Heart right ventricle (tissue), 16 donors: ENCODE measurements at regions not wholly inside any gene's neighbourhood (a gene's known extent, or its start where the extent isn't known, plus 50 kb on each side); places are given as distances from the start of the nearest gene placed in this dataset.
A peak's percentile ranks its signal among the peaks of the same experiment; 100 is the strongest.

Source experiments
- ATAC-seq, 8 donors: fragments of 200-7000 bp; cut with Tn5 transposase; one replicate each; pipeline ENCODE4 v1.9.1; 2020; ENCODE audit warnings: mild to moderate bottlenecking in 8 of 8, moderate library complexity in 8 of 8, moderate number of reproducible peaks in 1 of 8
- DNase-seq, 2 donors: peaks; one replicate each; pipeline ENCODE4 v3.0.0-alpha.2; 2020
- H3K27ac ChIP-seq, 10 donors: fragments of 200-600 bp; sonication (generic) in 2 of 10; one replicate each; pipeline versions ENCODE4 v1.5.0 to v1.8.0; 2020 to 2022; ENCODE audit warnings: mild to moderate bottlenecking in 3 of 10
- H3K27me3 ChIP-seq, 7 donors: fragments of 200-600 bp; one replicate each; pipeline ENCODE4 v1.8.0; 2021 to 2022; ENCODE audit warnings: mild to moderate bottlenecking in 2 of 7
- H3K36me3 ChIP-seq, 9 donors: fragments of 200-600 bp; sonication (generic) in 1 of 9; one replicate each; pipeline versions ENCODE4 v1.5.0 to v1.8.0; 2020 to 2022; ENCODE audit warnings: mild to moderate bottlenecking in 2 of 9
- H3K4me1 ChIP-seq, 9 donors: fragments of 200-600 bp; sonication (generic) in 1 of 9; one replicate each; pipeline versions ENCODE4 v1.5.0 to v1.8.0; 2020 to 2022; ENCODE audit warnings: mild to moderate bottlenecking in 4 of 9
- H3K4me3 ChIP-seq, 10 donors: fragments of 200-600 bp; sonication (generic) in 2 of 10; one replicate each; pipeline versions ENCODE4 v1.5.0 to v1.8.0; 2020 to 2022; ENCODE audit warnings: mild to moderate bottlenecking in 7 of 10, moderate library complexity in 2 of 10
- H3K9me3 ChIP-seq, 11 donors: fragments of 200-600 bp in 10 of 11; sonication (generic) in 2 of 11; one replicate each; pipeline versions ENCODE4 v1.5.0 to v1.8.0; 2013 to 2022; ENCODE audit warnings: mild to moderate bottlenecking in 2 of 11, control low read depth in 1 of 11, moderate library complexity in 1 of 11
- CTCF ChIP-seq, 9 donors: fragments of 200-600 bp; sonication (generic) in 2 of 9; IDR thresholded peaks; one replicate each; pipeline versions ENCODE4 v1.5.0 to v1.8.0; 2021 to 2022; ENCODE audit warnings: antibody characterized with exemption in 9 of 9, mild to moderate bottlenecking in 5 of 9, moderate library complexity in 1 of 9
- WGBS, 2 donors: extraction: QIAGEN DNeasy Blood & Tissue Kit; methylation state at CpG; one replicate each; pipeline ENCODE4 v1.1.7; 2013; ENCODE audit warnings: inconsistent platforms in 1 of 2; 5-methylcytosine and 5-hydroxymethylcytosine counted together
- intact Hi-C, 10 donors: fragments of 100-400 bp; cut with DNase I; formaldehyde crosslinking; loops; one replicate each; pipeline versions ENCODE4 v1.11.1 to v1.14.2; 2022
- donor health status: Arrhythmogenic right ventricular cardiomyopathy.
- donor health status: ischemic (EF 13 %, LVEDD 7.1; RV severe dilation, severe dysfunction).
- donor health status: healthy with polysubstance abuse.
- donor health status: DM: no; HTN: yes; CAD: no.
- donor health status: DM: no; HTN: no; CAD: no.
- donor health status: ischemic (EF 25% LVEDD 6.9; RV normal size, moderate dysfunction).
- donor health status: ischemic (EF 25% LVEDD 5.7; RV mildly dilated, moderate dysfunction).
- donor health status: healthy.
- donor health status: DM: yes; HTN: yes; CAD: no.
- donor health status: Ischemic cardiomyopathy.
- donor health status: ischemic (EF 35%, LVEDD 5.7; RV mildly dilated, moderate dysfunction).
- donor health status: nonischemic (EF 11% LVEDD 7.7; RV severe dilation, severe dysfunction).
- donor health status: DM: yes; HTN: yes; CAD: no.
- donor health status: PGD.
- donor health status: ischemic (EF 29% LVEDD 5.4; RV normal size, mild dysfunction).
- donor health status: nonischemic (EF 23%, LVEDD 6.1; RV moderate dilation, normal function).

- no peak overlapping the region for H3K27ac ChIP-seq
- no peaks in the 10 kb centered on the region for H3K27me3 ChIP-seq
- WGBS, 2 donors, result 84 to 85% methylated on average over 3 of the region's 3 CpGs
- no peak for ATAC-seq
- H3K36me3 ChIP-seq, result no peaks in the 10 kb centered on the region
- DNase-seq, result no peak
- no peak for TF ChIP-seq CTCF (IDR thresholded peaks at IDR 0.05)
- H3K4me1 ChIP-seq, result peaks cover 0 to 12% (median 9%) of the 10 kb centered on the region in 9 donors
- intact Hi-C loops, result loop anchor here (5.0 to 10.0 kb wide), 6 partner anchors 275 to 637 kb away; partner anchors contain the start of gene KIT (in 1 of the 10)
- no peaks in the 10 kb centered on the region for H3K9me3 ChIP-seq
- no peak overlapping the region for H3K4me3 ChIP-seq
Measured at GRCh38 chr4:54959651-54960116, 165.7 kb downstream of the KDR start.

DNA sequence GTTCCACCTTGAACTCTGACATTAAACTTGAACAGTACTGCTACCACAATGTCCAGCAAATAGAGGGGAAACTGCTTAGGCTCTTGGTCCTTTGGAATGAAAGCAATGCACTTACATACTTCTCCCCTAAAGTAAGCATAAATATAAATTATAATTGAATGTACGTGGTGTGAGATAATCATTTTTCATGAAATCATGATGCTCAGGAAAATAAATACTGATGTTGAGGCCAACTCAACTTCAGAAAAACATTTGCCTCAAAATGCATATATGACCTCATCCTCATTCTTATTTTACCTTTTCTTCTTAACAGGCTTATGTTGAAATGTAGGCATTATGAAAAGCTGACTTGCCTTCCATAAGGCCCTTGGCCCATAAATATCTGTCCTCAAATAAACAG is 166.3 kb downstream of the KDR start:
- Histone ChIP-seq H3K27ac (no peak overlapping the region), H3K4me3 (no peak overlapping the region), H3K27me3 (no peaks in the 10 kb centered on the region), H3K36me3 (no peaks in the 10 kb centered on the region), H3K4me1 (peaks cover 0 to 18% (median 12%) of the 10 kb centered on the region in 9 donors), H3K9me3 (no peaks in the 10 kb centered on the region)
- TF ChIP-seq CTCF (IDR thresholded peaks at IDR 0.05), result no peak
- no peak for DNase-seq
- intact Hi-C loops, result loop anchor here in 3 of 10 donors (5.0 to 10.0 kb wide), 5 partner anchors 274 to 632 kb away; partner anchors contain the start of gene KIT (in 1 of the 3)
- WGBS, 2 donors, result 92 to 100% methylated on average over 1 of the region's 1 CpG
- no peak for ATAC-seq

- TF ChIP-seq CTCF (IDR thresholded peaks at IDR 0.05), result no peak
- Histone ChIP-seq H3K27ac (no peak overlapping the region), H3K4me1 (peaks cover 0 to 19% (median 12%) of the 10 kb centered on the region in 9 donors), H3K4me3 (no peak overlapping the region), H3K36me3 (no peaks in the 10 kb centered on the region), H3K27me3 (no peaks in the 10 kb centered on the region), H3K9me3 (no peaks in the 10 kb centered on the region)
- DNase-seq (no peak), ATAC-seq (no peak)
- WGBS, 2 donors, result 80 to 87% methylated on average over 6 of the region's 6 CpGs
- intact Hi-C loops, result loop anchor here in 3 of 10 donors (5.0 to 10.0 kb wide), 5 partner anchors 273 to 631 kb away; partner anchors contain the start of gene KIT (in 1 of the 3)
Measured at GRCh38 chr4:54958236-54958635, 167.2 kb downstream of the KDR start.

GRCh38 chr4:54954656-54955388 is 170.6 kb downstream of the KDR start:
- 35 to 57% methylated on average over 2 of the region's 2 CpGs for WGBS, 2 donors
- Histone ChIP-seq H3K4me1 (peaks cover 0 to 19% (median 12%) of the 10 kb centered on the region in 9 donors), H3K36me3 (no peaks in the 10 kb centered on the region), H3K4me3 (no peak overlapping the region), H3K27ac (no peak overlapping the region), H3K27me3 (no peaks in the 10 kb centered on the region), H3K9me3 (no peaks in the 10 kb centered on the region)
- ATAC-seq (peak in 6 of 8 donors; percentile 42 to 79 (median 60)), DNase-seq (peak in 1 of 2 donors; percentile 16)
- intact Hi-C loops, result loop anchor here in 3 of 10 donors (5.0 to 10.0 kb wide), 5 partner anchors 270 to 628 kb away; partner anchors contain the start of gene KIT (in 1 of the 3)
- TF ChIP-seq CTCF (IDR thresholded peaks at IDR 0.05), result no peak
